Psoas muscle (tissue), 7 donors: ENCODE measurements at regions not wholly inside any gene's neighbourhood (a gene's known extent, or its start where the extent isn't known, plus 50 kb on each side); places are given as distances from the start of the nearest gene placed in this dataset.
"Not testable (repeated sequence)": the region's sequence is repeated elsewhere in the genome, so short reads cannot be mapped to it uniquely, and the experiment has no call there.

Experiments used
- ATAC-seq, 4 donors: fragments of 200-7000 bp; cut with Tn5 transposase; one replicate each; pipeline ENCODE4 v1.9.1; 2020; ENCODE audit warnings: moderate library complexity in 3 of 4, mild to moderate bottlenecking in 2 of 4
- DNase-seq, 2 donors: peaks; one replicate each; pipeline ENCODE4 v3.0.0-alpha.2; 2020
- H3K27ac ChIP-seq: fragments of 200-600 bp; one replicate; pipeline ENCODE4 v1.8.0; 2022
- H3K27me3 ChIP-seq, 3 donors: fragments of 200-600 bp in 1 of 3; one replicate each; pipeline versions ENCODE4 v1.6.1 to v1.8.0; 2013 to 2022; ENCODE audit warnings: low read length in 2 of 3, mild to moderate bottlenecking in 2 of 3, moderate library complexity in 1 of 3; ENCODE audit not compliant: insufficient read depth in 3 of 3
- H3K36me3 ChIP-seq, 2 donors: fragments of 200-600 bp in 1 of 2; one replicate each; pipeline versions ENCODE4 v1.6.1 to v1.8.0; 2013 to 2022; ENCODE audit warnings: low read depth in 1 of 2, mild to moderate bottlenecking in 1 of 2, moderate library complexity in 1 of 2; ENCODE audit not compliant: insufficient read depth in 1 of 2
- H3K4me1 ChIP-seq: fragments of 200-600 bp; one replicate; pipeline ENCODE4 v1.8.0; 2022
- H3K4me3 ChIP-seq: fragments of 200-600 bp; one replicate; pipeline ENCODE4 v1.8.0; 2022; ENCODE audit warnings: mild to moderate bottlenecking
- H3K9me3 ChIP-seq: fragments of 200-600 bp; one replicate; pipeline ENCODE4 v1.8.0; 2022
- CTCF ChIP-seq: fragments of 200-600 bp; IDR thresholded peaks from one replicate; pipeline ENCODE4 v1.8.0; 2022; ENCODE audit warnings: antibody characterized with exemption
- WGBS, 3 donors: extraction: QIAGEN DNeasy Blood & Tissue Kit; methylation state at CpG; one replicate each; pipeline versions ENCODE4 v1.1.6 to v1.1.7; 2013; 5-methylcytosine and 5-hydroxymethylcytosine counted together
- intact Hi-C, 2 donors: fragments of 100-400 bp; cut with DNase I; formaldehyde crosslinking; loops; one replicate each; pipeline versions ENCODE4 v1.11.0 to v1.14.2; 2022
- donor health status: healthy with polysubstance abuse.
- donor health status: DM: no; HTN: no; CAD: no; lungs with moderate emphysema.
- donor health status: Bipolar disorder and iron deficiency.
- donor health status: healthy.
- donor health status: DM: yes; HTN: yes; CAD: no.
- donor health status: DM: no; HTN: no; CAD: no.
- donor health status: DM: yes; HTN: yes; CAD: no.

- H3K4me1 ChIP-seq: no peaks in the 10 kb centered on the region
- no peak for ATAC-seq
- H3K9me3 ChIP-seq: no peaks in the 10 kb centered on the region
- DNase-seq: no peak
- H3K36me3 ChIP-seq: no peaks in the 10 kb centered on the region
- no peak overlapping the region for H3K4me3 ChIP-seq
- no peak for TF ChIP-seq CTCF
- WGBS, 3 donors: 77 to 91% (median 89%) methylated on average over 4 of the region's 4 CpGs
- no peaks in the 10 kb centered on the region for H3K27me3 ChIP-seq
- H3K27ac ChIP-seq: no peak overlapping the region
- intact Hi-C loops: no loop called here
These were observed 567.1 kb upstream of the NR2F2 start for GRCh38 chr15:95763426-95763825.

DNA sequence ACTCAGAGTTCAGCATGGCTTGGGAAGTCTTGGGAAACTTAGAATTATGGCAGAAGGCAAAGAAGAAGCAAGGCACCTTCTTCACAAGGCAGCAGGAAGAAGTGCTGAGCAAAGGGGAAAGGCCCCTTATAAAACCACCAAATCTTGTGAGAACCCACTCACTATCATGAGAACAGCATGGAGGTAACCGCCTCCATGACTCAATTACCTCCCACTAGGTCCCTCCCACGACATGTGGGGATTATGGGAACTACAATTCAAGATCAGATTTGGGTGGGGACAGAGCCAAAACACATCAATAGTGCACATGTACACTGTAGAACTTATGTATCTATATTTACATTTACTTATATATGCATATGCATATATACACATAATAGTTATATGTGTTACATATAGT is 565.3 kb upstream of the NR2F2 start:
- no peak for TF ChIP-seq CTCF
- H3K36me3 ChIP-seq: no peaks in the 10 kb centered on the region
- intact Hi-C loops: no loop called here
- no peak overlapping the region for H3K27ac ChIP-seq
- H3K4me3 ChIP-seq: no peak overlapping the region
- H3K9me3 ChIP-seq: no peaks in the 10 kb centered on the region
- WGBS, 3 donors: 89 to 90% (median 90%) methylated on average over 2 of the region's 2 CpGs
- DNase-seq (no peak), ATAC-seq (no peak)
- H3K27me3 ChIP-seq: no peaks in the 10 kb centered on the region
- H3K4me1 ChIP-seq: no peaks in the 10 kb centered on the region

GRCh38 chr15:95770196-95770595 is 560.3 kb upstream of the NR2F2 start:
- Histone ChIP-seq H3K4me1 (no peaks in the 10 kb centered on the region), H3K27ac (no peak overlapping the region), H3K36me3 (no peaks in the 10 kb centered on the region), H3K4me3 (no peak overlapping the region), H3K27me3 (no peaks in the 10 kb centered on the region), H3K9me3 (no peaks in the 10 kb centered on the region)
- no peak for DNase-seq
- intact Hi-C loops: no loop called here
- ATAC-seq: no peak
- no peak for TF ChIP-seq CTCF

GRCh38 chr15:95772982-95773381 is 557.5 kb upstream of the NR2F2 start:
- 92 to 97% (median 95%) methylated on average over 3 of the region's 3 CpGs for WGBS, 3 donors
- no peaks in the 10 kb centered on the region for H3K4me1 ChIP-seq
- no peak overlapping the region for H3K4me3 ChIP-seq
- ATAC-seq (no peak), DNase-seq (no peak)
- H3K27me3 ChIP-seq: no peaks in the 10 kb centered on the region
- no peak overlapping the region for H3K27ac ChIP-seq
- intact Hi-C loops: no loop called here
- H3K36me3 ChIP-seq: no peaks in the 10 kb centered on the region
- no peak for TF ChIP-seq CTCF
- no peaks in the 10 kb centered on the region for H3K9me3 ChIP-seq

GRCh38 chr15:95784508-95784907 is 546.0 kb upstream of the NR2F2 start:
- TF ChIP-seq CTCF: no peak
- 90 to 92% (median 91%) methylated on average over 4 of the region's 4 CpGs for WGBS, 3 donors
- DNase-seq (no peak), ATAC-seq (no peak)
- Histone ChIP-seq H3K4me3 (no peak overlapping the region), H3K4me1 (no peaks in the 10 kb centered on the region), H3K36me3 (no peaks in the 10 kb centered on the region), H3K27me3 (no peaks in the 10 kb centered on the region), H3K9me3 (peaks cover 25% of the 10 kb centered on the region), H3K27ac (no peak overlapping the region)
- intact Hi-C loops: no loop called here

GRCh38 chr15:95785276-95785675 is 545.2 kb upstream of the NR2F2 start:
- ATAC-seq, H3K27me3 ChIP-seq, H3K4me3 ChIP-seq, H3K27ac ChIP-seq, intact Hi-C loops, H3K36me3 ChIP-seq, H3K4me1 ChIP-seq, DNase-seq: not testable (repeated sequence)
- 93 to 96% (median 94%) methylated on average over 2 of the region's 2 CpGs for WGBS, 3 donors
- peaks cover 25% of the 10 kb centered on the region for H3K9me3 ChIP-seq
